G401.6 (cell line): ENCODE measurements at regions not wholly inside any gene's neighbourhood (a gene's known extent, or its start where the extent isn't known, plus 50 kb on each side); places are given as distances from the start of the nearest gene placed in this dataset.
"Not testable (repeated sequence)": the region's sequence is repeated elsewhere in the genome, so short reads cannot be mapped to it uniquely, and the experiment has no call there.

Experiments used
- FAIRE-seq: peaks from 2 replicates; lab custom pipeline; 2012; peaks lifted over from hg19 to GRCh38; lab: Jason Lieb, UNC

DNA sequence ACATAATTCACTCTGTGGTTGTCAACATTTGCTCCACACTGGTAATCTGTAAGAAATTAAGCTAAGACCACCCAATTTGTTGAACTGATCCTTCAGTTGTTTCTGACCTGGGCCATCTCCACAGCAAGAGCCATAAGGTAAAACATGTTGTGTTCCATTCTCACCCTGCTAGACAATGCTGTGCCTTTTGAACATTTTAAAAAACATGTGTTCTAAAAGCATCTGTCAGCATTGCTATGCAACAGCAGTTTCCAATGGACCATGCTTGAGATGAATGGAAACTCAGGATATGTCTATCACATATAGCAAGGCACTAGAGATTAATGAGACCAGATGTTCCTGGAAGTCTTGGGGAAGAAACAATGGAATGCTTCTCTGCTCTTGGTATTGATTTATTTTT lies 455.1 kb upstream of the RGMB start:
- FAIRE-seq = no peak

DNA sequence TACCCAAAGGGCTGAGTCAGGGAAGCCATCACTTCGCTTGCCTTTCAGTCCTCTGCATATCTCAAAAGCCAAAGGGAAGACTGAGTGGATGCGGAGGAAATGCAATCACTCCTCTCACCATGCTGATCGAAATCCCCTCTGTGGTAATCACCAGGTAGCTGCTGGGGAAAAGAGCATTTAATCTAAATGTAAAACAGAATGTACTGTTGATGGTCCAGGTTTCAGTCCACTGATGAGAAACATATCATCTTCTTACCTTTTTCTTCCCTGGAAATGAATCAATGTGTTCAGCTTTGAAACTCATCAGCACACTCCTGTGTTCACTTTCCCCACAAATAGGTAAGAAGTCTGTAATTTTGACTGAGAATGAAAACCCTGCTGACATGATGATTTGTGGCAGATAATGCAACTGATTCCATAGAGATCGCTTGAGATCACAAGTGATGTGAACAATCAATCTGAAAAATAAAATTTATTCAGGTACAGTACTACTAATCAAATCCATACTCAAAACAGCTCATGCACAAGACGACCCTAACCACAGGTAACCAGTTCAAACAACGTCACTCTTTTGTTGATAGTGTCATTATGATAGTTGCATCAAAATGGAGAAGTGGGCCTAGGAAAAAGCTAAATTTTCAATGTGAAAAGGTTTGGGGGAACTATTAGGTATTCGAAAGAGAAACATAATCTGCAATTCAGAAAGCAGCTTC lies 454.0 kb upstream of the RGMB start:
- no peak for FAIRE-seq

DNA sequence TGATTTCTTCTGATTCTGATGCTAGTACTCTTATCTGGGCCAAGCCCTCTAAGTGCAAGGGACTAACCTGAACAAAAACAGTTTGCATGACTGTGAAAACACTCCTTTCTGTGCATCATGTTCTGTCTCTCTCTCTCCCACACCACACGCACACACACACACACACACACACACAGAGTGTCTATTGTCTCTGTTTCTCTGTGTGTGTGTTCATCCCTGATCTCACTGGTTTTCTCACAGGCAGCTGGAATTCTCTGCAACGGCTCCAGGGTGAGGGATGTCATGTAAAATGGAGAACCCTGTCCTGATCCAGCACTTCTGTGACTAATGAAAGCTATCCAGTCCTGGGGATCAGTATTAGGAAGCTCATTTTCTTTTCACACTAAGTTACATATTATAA lies 453.1 kb upstream of the RGMB start:
- no peak for FAIRE-seq

DNA sequence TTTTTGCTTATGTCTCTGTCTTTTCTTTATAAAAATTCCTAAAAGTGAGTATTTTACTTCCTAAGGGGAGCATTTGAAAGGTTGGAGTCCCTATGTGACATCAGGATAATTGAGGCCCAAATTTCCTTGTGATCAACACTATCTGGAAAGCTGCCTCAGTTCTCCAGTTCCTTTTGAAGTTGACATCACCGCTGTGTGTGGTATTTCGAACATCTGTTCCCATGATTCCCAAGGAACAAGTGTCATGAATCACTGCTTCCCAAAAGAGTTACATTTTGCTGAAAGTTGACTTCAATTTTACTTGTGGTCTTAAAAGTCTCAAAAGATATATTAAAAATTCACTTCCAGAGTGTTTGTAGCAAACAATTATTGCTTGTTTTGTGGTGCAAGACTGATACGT lies 452.1 kb upstream of the RGMB start:
- no peak for FAIRE-seq

DNA sequence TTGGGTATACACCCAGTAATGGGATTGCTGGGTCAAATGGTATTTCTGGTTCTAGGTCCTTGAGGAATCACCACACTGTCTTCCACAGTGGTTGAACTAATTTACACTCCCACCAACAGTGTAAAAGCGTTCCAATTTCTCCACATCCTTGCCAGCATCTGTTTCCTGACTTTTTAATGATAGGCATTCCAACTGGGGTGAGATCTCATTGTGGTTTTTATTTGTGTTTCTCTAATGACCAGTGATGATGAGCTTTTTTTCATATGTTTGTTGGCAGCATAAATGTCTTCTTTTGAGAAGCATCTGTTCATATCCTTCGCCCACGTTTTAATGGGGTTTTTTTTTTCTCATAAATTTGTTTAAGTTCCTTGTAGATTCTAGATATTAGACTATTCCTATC lies 448.3 kb upstream of the RGMB start:
- not testable (repeated sequence) for FAIRE-seq

DNA sequence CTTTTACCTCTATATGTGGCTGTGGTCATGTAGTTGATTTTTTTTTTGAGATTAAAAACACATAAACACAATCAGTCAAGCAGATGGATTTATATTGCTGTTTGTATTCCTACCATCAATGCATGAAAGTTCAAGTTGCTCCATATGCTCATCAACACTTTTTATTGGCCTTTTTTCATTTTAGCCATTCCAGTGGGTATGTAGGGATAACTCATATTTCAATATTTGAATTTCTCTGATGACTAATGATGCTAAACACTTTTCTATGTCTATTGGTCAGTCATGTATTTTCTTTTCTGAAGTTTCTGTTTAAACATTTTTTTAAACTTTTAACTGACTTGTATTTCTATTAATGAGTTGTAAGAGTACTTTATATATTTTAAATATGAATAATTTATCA lies 445.4 kb upstream of the RGMB start:
- no peak for FAIRE-seq

DNA sequence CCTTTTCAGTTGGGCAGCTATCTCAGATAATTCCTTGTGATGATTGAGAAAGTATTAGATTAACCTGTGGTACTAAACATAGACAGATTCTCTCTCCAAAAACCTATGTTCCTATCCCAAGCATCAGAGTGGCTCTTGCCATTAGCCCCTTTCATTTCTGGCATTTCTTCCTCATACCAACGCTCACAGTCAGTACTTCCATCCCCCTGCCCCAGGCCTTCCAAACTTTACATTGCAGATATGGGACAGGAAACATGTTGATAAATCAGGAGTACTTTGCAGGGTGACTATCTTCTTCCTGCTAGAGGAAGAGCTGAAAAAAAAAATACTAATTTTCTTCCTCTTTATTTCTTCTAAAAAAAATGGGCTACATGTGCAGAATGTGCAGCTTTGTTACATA lies 442.6 kb upstream of the RGMB start:
- no peak for FAIRE-seq

DNA sequence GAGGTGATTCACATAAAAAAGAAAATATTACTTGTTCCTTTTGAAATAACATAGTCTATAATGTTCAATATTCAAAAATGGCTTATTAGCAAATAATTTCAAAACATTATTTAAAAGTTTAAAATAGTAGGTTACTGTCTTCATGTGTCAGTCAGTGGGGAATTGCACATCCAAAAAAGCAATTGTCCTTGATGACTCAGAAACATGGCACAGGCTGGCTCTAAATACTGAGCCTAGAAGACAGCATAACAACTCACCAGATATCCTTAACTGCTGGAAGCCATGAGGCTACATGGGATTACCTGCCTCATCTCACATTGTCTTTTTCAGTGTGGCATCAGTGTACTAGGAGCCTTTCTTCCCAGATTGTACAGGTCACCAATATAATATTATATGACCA lies 439.5 kb upstream of the RGMB start:
- no peak for FAIRE-seq

DNA sequence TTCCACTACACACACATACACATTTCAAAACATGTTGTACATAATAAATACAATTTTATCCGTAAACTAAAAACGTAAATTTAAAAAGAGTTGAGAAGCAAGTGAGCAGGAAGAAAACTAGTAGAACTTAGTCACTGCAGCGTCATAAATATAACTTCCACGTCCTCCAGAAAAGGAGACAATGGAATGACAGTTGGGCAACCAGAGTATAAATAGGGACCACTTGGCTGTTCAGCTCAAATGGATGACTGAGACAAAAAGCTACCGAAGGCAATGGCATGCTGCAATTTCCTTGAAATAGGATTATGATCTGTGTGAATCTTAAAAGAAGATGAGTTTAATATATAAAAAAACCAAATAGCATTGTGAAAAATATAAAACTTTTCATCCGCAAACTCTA lies 438.5 kb upstream of the RGMB start:
- no peak for FAIRE-seq

DNA sequence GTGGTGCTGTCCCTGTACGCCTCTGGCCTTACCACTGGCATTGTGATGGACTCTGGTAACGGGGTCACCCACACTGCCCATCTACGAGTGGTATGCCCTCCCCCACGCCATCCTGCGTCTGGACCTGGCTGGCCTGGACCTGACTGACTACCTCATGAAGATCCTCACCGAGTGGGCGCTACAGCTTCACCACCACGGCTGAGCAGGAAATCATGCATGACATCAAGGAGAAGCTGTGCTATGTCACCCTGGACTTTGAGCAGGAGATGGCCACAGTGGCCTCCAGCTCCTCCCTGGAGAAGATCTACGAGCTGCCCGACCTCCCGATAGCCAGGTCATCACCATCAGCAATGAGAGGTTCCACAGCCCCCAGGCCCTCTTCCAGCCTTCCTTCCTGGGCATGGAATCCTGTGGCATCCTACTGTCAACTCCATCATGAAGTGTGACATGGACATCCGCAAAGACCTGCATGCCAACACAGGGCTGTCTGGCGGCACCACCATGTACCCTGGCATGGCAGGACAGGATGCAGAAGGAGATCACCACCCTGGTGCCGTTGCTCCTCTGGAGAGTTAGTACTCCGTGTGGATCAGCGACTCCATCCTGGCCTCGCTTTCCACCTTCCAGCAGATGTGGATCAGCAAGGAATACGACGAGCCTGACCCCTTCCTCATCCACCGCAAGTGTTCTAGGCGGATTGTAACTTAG lies 434.2 kb upstream of the RGMB start:
- FAIRE-seq = no peak

DNA sequence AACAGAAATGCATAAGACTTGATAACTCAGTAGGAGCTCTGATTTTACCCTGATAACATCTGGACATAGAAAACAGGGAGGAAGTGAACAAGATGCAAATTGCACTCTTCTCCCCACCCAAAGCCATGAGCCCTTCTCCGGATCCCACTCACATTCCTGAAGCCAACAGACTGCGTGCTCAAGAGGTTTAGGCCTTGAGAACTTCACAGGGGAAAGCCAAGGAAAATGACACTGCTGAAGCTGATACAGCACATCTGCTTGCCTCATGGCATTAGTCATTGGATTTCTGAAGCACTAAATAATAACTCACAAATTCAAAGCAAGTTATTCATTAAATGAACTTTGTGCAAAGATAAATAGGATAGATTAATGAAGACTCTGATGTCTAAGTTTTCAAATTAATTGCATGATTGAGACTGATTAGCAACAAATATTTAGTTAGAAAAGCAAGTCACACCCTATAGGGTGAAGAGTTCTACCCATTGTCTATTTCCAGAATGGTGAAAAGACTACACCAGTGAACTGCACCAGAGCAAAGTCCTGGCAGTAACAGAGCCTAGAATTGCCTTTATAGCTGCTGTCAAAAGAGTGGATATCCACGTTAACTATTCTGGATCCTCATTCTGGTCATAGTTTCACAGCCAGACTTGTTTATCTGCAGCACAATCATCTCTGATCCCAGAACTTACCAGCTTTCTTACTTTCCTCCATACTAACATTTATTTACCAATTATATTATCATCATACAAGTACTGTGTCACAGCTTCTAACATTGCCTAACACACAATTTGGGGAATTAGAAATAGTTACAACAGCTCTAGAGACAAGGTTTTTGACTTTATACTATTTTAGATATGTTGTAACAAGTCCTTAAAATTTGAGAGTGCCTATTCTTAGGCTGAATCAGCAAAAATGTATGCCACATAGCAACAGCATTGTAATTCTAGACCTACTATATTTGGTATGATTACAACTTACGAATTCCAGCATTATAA lies 432.1 kb upstream of the RGMB start:
- no peak for FAIRE-seq

DNA sequence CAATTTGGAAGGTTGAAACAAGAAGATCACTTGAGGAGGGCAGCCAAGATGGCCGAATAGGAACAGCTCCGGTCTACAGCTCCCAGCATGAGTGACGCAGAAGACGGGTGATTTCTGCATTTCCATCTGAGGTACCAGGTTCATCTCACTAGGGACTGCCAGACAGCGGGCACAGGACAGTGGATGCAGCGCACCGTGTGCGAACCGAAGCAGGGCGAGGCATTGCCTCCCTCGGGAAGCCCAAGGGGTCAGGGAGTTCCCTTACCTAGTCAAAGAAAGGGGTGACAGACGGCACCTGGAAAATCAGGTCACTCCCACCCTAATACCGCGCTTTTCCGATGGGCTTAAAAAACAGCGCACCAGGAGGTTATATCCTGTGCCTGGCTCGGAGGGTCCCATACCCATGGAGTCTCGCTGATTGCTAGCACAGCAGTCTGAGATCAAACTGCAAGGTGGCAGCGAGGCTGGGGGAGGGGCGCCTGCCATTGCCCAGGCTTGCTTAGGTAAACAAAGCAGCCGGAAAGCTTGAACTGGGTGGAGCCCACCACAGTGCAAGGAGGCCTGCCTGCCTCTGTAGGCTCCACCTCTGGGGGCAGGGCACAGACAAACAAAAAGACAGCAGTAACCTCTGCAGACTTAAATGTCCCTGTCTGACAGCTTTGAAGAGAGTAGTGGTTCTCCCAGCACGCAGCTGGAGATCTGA lies 430.4 kb upstream of the RGMB start:
- FAIRE-seq = not testable (repeated sequence)

DNA sequence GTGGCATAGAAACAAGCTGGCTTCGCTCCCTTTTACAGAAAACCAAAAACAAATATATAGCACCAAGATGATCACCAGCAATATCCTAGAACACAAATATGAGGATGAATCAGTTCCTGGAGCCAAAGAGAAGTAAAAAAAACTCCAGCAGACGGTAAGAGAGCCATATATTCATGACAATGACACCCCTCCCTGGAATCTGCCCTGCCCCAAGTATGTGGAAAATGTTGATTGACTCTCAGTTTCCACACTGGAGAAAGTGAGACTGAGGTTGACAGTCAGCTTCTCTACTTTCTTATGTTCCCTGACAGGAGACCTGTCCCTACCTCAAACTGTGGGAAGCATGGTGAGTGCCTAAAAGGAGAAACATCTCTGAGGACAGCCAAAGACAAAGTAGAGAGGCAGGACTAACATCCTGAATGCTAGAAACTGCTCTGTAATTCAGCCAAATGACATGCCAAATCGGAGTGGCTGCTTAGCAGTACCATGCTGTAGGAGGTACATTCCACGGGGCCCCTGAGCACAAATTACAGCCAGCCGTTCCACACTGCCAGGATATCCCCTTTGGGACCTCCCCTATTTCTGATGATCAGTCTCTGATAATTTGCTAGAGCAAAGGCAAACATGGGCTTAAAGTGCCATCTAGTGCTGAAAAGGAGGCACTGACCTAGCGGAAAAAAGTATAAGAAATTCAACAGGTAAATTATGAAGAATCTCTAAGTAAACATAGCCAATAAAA lies 424.0 kb upstream of the RGMB start:
- FAIRE-seq = peak; percentile 27

DNA sequence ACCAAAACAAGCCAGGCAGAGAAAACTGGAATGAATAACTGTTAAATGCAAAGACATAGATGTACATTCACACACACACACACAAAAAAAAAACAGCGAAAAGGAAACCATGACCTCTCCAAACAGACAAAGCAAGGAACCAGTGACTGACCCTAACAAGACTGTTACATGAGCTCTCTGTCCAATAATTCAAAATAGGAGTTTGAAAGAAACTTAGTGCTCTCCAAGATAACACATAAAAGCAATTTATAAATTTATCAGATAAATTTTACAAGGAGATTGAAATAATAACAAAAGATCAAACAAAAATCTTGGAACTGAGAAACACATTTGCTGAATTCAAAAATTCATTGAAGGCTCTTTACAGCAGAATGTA lies 423.5 kb upstream of the RGMB start:
- no peak for FAIRE-seq

DNA sequence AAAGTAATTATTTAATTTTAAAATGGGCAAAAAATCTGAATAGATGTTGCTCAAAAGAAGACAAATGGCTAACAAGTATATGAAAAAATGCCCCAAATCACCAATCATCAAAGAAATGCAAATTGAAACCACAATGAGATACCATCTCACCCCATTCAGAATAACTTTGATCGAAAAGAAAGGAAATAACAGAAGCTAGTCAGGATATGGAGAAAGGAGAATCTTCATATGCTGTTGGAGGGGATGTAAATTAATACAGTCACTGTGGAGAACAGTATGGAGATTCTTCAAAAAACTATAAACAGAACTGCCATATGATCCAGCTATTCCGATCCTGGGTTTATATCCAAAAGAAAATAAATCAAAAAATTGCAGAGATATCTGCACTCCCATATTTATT lies 418.5 kb upstream of the RGMB start:
- FAIRE-seq = no peak

DNA sequence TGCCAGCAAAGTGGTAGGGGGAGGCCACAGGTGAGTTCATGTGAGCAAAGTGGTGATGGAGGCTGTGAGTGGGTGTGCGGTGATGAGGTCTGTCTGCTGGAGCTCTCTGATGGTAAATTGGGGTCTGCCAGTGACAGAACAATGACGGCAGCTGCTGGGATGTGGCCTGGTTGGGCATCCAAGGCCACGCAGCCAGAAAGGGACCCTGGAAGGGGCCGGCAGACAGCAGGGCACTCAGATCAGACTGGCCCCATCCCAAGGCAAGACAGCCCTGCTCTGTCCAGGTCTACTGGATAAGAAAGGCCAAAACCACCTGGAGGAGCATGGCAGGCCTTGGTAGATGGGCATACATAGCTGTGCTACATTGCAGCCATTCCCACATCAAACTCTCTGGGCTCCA lies 412.9 kb upstream of the RGMB start:
- no peak for FAIRE-seq

DNA sequence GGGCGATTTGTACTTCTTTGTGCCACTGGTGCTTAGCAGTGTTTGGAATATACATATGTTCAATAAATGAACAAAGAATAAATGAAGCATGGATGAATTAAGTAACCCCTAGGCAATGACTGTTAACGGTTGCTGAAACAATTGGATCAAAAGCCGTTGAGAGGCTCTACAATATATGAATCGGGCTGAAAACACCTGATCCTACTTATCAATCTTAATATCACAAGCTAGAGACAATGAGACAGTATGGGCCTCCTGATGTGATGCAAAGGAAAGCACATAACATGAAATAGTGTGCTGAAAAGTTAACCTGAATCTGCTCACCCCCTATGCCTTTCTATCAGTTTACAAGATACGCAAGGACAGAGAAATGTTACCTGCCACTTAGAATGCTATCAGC lies 410.3 kb upstream of the RGMB start:
- FAIRE-seq = no peak

DNA sequence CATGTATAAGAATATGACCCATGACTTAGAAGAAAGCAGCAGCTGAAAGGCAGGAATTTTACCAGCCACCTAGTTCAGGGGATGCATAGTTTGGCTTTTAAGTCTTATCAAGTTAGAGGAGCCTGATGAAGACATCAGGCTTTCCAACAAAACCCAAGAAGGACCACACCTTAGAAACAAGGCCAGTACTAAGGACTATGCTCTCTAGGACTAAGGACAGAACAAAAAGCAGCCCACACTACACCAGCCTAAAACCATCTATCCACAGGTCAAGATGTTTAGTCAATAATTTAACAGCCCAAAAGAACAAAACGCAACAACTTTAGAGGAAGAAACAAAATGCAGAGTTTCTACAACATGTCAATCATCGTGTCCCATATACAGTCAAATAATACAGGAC lies 408.9 kb upstream of the RGMB start:
- no peak for FAIRE-seq

DNA sequence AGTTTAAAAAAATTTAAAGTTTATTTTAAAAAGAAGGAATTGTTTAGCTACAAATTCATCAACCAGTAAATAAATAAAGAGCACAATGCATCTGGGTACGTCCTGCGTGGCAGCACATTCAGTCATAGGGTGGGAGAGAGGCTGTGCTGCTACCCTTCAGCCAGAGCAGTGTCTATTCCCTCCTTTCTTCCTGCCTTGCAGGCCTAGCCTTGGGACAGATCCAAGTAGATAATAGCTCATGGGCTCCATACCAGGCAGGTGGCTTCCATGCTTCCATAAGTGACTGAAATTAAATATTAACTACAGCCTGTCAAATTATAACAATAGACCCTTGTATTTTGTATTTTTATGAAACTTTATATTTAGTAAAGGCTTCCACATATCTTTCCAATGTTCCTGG lies 408.3 kb upstream of the RGMB start:
- no peak for FAIRE-seq

DNA sequence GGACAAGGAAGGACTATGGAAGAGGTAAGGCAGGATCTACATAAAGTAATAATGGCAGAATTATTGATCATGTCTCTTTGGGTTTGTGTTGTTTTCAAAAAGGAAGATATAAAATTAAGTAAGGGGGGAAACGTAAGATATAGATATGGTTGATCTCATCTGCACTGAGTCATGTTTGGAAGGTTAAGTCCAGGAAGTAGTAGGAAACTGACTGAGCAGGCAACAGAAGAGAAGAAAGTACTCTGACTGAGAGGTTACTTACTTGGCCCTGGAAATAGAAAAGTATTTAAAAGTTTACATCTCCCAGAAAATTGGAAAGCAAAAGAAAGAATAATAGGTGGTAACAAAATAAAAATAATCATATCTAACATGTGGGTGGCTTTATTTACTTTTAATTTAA lies 405.3 kb upstream of the RGMB start:
- no peak for FAIRE-seq

DNA sequence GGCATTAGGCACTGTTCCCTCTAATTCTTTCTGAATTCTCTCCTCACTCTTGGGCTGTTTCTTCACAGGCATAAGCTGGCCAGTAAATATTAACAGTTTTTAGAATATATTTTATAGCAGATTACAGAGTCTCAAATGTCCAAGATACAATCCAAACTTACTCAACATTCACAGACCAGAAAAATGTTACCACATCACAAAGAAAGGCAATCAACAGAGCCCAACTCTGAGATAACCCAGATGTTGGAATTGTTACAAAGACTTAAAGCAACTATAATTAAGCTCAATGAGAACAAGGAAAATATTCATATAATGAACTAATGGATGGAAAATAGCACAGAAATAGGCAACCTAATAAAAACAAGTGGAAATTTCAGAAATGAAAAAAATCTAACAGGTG lies 401.1 kb upstream of the RGMB start:
- FAIRE-seq = no peak
